ENCODE measurements at regions not wholly inside any gene's neighbourhood (a gene's known extent, or its start where the extent isn't known, plus 50 kb on each side); places are given as distances from the start of the nearest gene placed in this dataset.

- TF ChIP-seq, protein P1, sequence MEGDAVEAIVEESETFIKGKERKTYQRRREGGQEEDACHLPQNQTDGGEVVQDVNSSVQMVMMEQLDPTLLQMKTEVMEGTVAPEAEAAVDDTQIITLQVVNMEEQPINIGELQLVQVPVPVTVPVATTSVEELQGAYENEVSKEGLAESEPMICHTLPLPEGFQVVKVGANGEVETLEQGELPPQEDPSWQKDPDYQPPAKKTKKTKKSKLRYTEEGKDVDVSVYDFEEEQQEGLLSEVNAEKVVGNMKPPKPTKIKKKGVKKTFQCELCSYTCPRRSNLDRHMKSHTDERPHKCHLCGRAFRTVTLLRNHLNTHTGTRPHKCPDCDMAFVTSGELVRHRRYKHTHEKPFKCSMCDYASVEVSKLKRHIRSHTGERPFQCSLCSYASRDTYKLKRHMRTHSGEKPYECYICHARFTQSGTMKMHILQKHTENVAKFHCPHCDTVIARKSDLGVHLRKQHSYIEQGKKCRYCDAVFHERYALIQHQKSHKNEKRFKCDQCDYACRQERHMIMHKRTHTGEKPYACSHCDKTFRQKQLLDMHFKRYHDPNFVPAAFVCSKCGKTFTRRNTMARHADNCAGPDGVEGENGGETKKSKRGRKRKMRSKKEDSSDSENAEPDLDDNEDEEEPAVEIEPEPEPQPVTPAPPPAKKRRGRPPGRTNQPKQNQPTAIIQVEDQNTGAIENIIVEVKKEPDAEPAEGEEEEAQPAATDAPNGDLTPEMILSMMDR (IDR thresholded peaks at IDR 0.05; ENCODE audit: control extremely low read depth in 1 of 3, insufficient read depth in 1 of 3, low read depth in 1 of 3, low read length in 3 of 3): no peak
- TF ChIP-seq CREB1 (IDR thresholded peaks at IDR 0.05) (no peak), RFX5 (IDR thresholded peaks at IDR 0.05; ENCODE audit: borderline replicate concordance, low read depth, low read length) (no peak), POLR2A (IDR thresholded peaks at IDR 0.05; ENCODE audit: control extremely low read depth in 1 of 2, low read depth in 2 of 2, low read length in 2 of 2) (no peak), SP4 (IDR thresholded peaks at IDR 0.05; ENCODE audit: low read length) (no peak), CBX8 (IDR thresholded peaks at IDR 0.05; ENCODE audit: borderline replicate concordance, low read depth, low read length) (no peak), POLR2AphosphoS5 (IDR thresholded peaks at IDR 0.05; ENCODE audit: low read depth, low read length) (no peak), SUZ12 (IDR thresholded peaks at IDR 0.05; ENCODE audit: low read length) (no peak)
Observed at GRCh38 chr17:14776791-14777190, 475.9 kb downstream of the HS3ST3B1 start.

Data from H1 (cell line).